Activated T-helper 17 cell treated with anti-CD3 and anti-CD28 coated beads, Interleukin-2, amount 50 U/mL, for 72 hours (primary cell): ENCODE measurements at regions not wholly inside any gene's neighbourhood (a gene's known extent, or its start where the extent isn't known, plus 50 kb on each side); places are given as distances from the start of the nearest gene placed in this dataset.

Source experiments
- ATAC-seq: fragments of 150-1000 bp; cut with Tn5 transposase; replicated peaks from 2 replicates; pipeline ENCODE4 v1.10.0; 2021; ENCODE audit warnings: mild to moderate bottlenecking, moderate library complexity
- H3K27ac Mint-ChIP-seq: one replicate; pipeline ENCODE4 v1.8.0; 2022; ENCODE audit warnings: mixed read lengths
- H3K27me3 Mint-ChIP-seq: one replicate; pipeline ENCODE4 v1.8.0; 2022; ENCODE audit warnings: mixed read lengths
- H3K36me3 Mint-ChIP-seq: one replicate; pipeline ENCODE4 v1.8.0; 2022; ENCODE audit warnings: low read depth, mild to moderate bottlenecking, mixed read lengths
- H3K4me1 Mint-ChIP-seq: one replicate; pipeline ENCODE4 v1.8.0; 2022; ENCODE audit warnings: mixed read lengths
- H3K4me3 Mint-ChIP-seq: one replicate; pipeline ENCODE4 v1.8.0; 2022; ENCODE audit warnings: mild to moderate bottlenecking, mixed read lengths
- H3K9me3 Mint-ChIP-seq: one replicate; pipeline ENCODE4 v1.8.0; 2022; ENCODE audit warnings: mixed read lengths

DNA sequence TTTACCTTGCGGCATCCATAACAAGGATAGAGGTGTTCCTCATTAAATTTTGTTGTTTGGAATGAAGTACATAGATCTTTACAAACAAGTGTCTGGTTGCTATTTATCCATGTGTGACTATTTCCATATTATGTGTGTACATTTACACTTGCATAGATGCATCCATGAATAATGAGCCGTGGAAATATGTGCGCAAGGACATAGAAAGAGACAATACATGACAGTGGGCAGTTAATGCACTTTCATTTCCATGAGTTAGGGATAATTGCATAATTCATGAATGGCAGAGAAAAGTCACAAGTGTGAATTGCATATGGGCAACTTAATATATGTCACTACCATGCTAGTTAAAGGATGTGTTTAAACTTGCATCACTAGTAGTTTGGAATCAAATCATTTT is 338.2 kb upstream of the PITX2 start:
- no peak for ATAC-seq
- Mint-ChIP-seq H3K27ac (no peak overlapping the region), H3K9me3 (no peaks in the 10 kb centered on the region), H3K36me3 (no peaks in the 10 kb centered on the region), H3K4me3 (no peak overlapping the region), H3K27me3 (no peaks in the 10 kb centered on the region), H3K4me1 (no peaks in the 10 kb centered on the region)

DNA sequence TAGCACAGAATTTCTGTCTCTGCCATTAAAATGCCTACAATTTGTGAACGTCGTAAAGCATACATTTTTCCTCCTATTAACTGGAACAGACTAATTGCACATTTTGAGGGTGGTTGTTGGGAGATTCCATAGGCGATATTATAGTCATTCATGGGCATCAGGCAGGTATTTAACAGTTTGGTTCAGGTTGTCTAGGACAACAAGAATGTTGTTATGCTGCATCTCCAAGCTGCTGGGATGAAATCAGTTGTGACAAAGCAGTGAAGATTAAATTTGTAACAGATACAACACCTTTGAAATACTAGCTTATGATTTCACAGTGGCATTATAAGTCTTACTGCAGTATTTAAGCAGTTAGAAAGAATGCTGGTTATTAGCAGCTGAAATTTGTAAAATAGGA is 339.7 kb upstream of the PITX2 start:
- Mint-ChIP-seq H3K4me3 (no peak overlapping the region), H3K4me1 (no peaks in the 10 kb centered on the region), H3K9me3 (no peaks in the 10 kb centered on the region), H3K27ac (no peak overlapping the region), H3K36me3 (no peaks in the 10 kb centered on the region), H3K27me3 (no peaks in the 10 kb centered on the region)
- ATAC-seq, result no peak

DNA sequence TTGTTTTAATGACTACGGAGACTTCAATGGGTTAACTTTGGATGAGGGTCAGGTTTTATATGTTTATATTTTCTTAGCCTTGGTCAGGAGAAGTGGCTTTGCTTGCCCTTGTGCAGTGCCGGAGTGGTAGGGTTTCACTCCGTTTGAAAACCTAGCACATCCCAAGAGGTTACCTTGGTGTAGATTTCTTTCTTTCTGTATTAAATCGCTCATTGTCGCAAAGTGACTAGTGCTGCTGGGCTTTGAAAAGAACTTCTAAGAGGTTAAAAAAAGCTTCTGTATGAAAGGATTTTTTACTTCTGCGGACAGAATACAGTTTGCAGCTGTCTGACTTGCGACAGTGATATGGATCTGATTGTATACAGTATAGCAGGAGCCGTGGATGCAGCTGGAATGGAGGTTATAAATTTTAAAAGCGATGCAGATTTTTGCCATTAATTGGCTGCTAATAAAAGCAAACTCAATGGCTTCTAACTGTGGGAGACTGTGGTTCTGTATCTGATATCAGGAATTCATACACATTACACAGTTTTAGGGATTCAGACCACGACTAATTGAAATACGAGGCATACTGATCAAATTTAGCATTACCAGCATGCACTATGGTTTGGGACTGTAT is 340.9 kb upstream of the PITX2 start:
- no peaks in the 10 kb centered on the region for H3K4me1 Mint-ChIP-seq
- H3K9me3 Mint-ChIP-seq, result no peaks in the 10 kb centered on the region
- no peak overlapping the region for H3K27ac Mint-ChIP-seq
- H3K36me3 Mint-ChIP-seq, result no peaks in the 10 kb centered on the region
- no peak for ATAC-seq
- no peak overlapping the region for H3K4me3 Mint-ChIP-seq
- H3K27me3 Mint-ChIP-seq, result no peaks in the 10 kb centered on the region

DNA sequence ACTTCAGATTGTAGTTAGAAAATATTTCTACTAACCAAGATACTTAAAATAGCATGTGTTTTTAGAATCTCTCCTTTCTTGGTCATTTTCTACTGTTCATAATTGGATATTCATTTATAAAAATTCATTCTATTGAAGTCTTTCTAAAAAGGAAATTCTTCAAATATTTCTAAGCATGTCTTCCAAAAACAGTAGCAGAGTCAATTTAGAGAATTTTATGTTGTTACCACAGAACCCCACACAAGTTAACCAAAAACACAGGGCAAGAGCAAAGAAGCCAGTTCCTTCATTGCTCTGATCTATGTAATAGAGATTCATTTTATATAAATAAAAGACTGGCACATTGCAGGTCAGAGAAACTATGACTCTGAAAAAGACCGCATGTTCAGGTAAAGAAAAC is 345.1 kb upstream of the PITX2 start:
- Mint-ChIP-seq H3K27ac (no peak overlapping the region), H3K27me3 (no peaks in the 10 kb centered on the region), H3K4me1 (no peaks in the 10 kb centered on the region), H3K4me3 (no peak overlapping the region), H3K36me3 (no peaks in the 10 kb centered on the region), H3K9me3 (no peaks in the 10 kb centered on the region)
- no peak for ATAC-seq

DNA sequence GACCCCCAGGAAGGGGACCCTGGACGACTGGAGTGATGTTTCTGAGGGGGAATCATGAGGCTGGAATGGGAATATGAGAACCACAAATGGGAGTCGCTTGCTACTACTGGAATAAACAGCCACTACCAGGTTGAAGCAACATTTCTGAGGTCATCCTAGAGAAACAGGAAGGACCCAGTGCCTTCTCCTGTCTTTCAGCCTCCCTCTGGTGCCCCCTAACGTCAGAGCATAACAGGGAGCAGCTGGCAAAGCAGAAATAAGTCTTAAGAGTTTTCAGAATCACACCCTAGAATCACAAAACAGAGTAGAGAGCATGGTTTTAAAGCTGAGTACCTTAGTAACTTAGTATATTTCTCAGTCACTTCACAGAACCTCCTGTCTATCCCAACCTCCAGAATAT is 347.8 kb upstream of the PITX2 start:
- H3K27me3 Mint-ChIP-seq, result no peaks in the 10 kb centered on the region
- no peak overlapping the region for H3K27ac Mint-ChIP-seq
- H3K4me3 Mint-ChIP-seq, result no peak overlapping the region
- no peaks in the 10 kb centered on the region for H3K4me1 Mint-ChIP-seq
- H3K36me3 Mint-ChIP-seq, result no peaks in the 10 kb centered on the region
- H3K9me3 Mint-ChIP-seq, result no peaks in the 10 kb centered on the region
- ATAC-seq, result no peak

DNA sequence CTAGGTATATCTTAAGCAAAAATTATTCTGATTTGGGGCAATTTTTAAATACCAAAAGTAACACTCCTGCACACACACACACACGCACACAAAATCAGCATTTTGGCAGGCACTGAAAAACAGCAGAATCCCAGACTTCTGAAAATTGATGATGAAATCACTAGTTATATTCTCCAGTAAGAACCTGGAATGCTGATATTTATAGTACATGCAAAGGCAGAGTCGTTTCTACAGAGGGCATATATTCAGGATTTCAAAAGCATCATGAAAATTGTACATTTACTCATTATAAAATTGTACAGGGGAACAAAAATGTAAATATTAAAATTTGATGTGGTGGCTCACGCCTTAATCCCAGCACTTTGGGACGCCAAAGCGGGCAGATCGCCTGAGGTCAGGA is 352.5 kb upstream of the PITX2 start:
- Mint-ChIP-seq H3K4me1 (no peaks in the 10 kb centered on the region), H3K9me3 (peaks cover 5% of the 10 kb centered on the region), H3K36me3 (no peaks in the 10 kb centered on the region), H3K27ac (no peak overlapping the region), H3K27me3 (no peaks in the 10 kb centered on the region), H3K4me3 (no peak overlapping the region)
- ATAC-seq, result no peak

DNA sequence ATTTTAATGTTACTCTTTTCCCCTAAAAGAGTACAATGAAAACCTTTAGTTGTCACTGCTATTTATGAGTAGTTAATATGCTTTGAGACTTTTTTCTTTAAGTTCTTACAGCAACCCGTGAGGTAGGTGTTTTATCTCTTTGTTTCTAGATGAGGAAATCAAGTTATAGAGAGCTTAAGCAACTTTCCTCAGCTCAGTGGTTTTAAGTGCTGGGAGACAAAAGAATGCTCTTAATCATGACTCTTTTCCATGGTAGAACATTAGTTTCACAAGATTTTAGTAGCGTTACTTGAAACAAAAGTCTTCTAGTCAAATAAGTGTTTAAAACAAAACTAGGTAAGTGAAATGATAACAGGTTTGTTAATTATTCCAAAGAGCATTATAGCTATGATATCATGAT is 354.7 kb upstream of the PITX2 start:
- H3K36me3 Mint-ChIP-seq, result no peaks in the 10 kb centered on the region
- H3K27ac Mint-ChIP-seq, result no peak overlapping the region
- no peak overlapping the region for H3K4me3 Mint-ChIP-seq

DNA sequence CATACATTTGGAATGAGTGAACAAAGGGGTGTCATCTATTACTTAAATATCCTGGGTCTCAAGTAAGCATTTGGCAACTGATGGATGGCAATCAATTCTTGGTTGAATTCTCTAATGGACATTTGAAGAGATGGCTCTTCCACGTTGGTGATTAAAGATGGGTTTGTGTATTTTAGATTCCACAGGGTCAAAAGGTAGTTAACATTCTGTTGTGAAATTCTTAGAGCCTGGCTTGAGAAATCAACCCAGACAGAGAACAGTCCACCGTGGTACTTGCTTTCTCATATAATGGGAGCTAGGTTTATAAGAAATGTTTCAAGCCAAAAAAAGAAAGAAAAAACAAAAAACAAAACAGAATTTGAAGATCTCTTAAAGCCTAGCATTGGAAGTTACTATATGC is 355.9 kb upstream of the PITX2 start:
- peaks cover 5% of the 10 kb centered on the region for H3K9me3 Mint-ChIP-seq
- no peak for ATAC-seq
- no peaks in the 10 kb centered on the region for H3K27me3 Mint-ChIP-seq
- no peak overlapping the region for H3K4me3 Mint-ChIP-seq
- H3K4me1 Mint-ChIP-seq, result no peaks in the 10 kb centered on the region
- no peak overlapping the region for H3K27ac Mint-ChIP-seq
- H3K36me3 Mint-ChIP-seq, result no peaks in the 10 kb centered on the region

More for the DNA sequence above, 354.7 kb upstream of the PITX2 start:
- no peak for ATAC-seq
- H3K4me1 Mint-ChIP-seq, result no peaks in the 10 kb centered on the region
- no peaks in the 10 kb centered on the region for H3K27me3 Mint-ChIP-seq
- H3K9me3 Mint-ChIP-seq, result peaks cover 5% of the 10 kb centered on the region

DNA sequence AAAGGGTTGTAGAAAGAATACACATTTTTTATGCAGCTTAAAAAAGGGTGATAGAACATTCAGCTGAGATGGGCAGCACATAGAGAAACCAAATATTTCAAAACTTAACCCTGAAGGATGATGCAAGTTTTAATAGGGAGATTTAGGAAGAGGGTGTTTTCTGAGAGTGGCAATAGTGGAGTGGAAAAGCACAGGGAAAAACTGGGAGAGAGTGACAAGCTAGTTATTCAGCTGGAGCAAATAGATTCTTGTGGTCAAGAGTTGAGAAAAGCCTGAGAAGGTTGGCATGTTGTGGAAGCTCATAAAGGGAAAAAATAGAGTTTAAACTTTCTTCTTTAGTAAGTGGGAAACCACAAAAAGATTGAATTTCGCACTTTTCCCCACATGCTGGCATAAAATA is 359.6 kb upstream of the PITX2 start:
- no peak for ATAC-seq
- Mint-ChIP-seq H3K9me3 (peaks cover 5% of the 10 kb centered on the region), H3K36me3 (no peaks in the 10 kb centered on the region), H3K27me3 (no peaks in the 10 kb centered on the region), H3K27ac (no peak overlapping the region), H3K4me1 (no peaks in the 10 kb centered on the region), H3K4me3 (no peak overlapping the region)

DNA sequence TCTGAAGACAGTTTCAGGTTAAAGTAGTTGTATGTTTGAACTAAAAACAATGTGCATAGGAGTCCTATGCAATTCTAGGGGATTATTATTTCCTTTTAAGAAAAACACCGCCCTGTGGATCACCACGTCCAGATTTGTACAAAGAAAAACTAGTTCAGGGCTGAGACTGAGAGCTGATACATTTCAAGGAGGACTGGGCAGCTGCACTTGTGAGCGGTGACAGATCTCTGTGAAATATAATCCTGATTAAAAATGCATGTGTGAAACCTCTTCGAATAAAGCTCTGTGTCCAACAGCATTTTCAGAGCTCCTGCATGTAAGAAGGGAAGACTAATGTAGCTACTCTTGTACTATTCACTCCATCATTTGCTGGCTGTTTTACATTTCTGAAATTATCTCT is 365.8 kb upstream of the PITX2 start:
- H3K9me3 Mint-ChIP-seq, result no peaks in the 10 kb centered on the region
- ATAC-seq, result no peak
- no peaks in the 10 kb centered on the region for H3K27me3 Mint-ChIP-seq
- no peak overlapping the region for H3K27ac Mint-ChIP-seq
- no peak overlapping the region for H3K4me3 Mint-ChIP-seq
- no peaks in the 10 kb centered on the region for H3K36me3 Mint-ChIP-seq
- H3K4me1 Mint-ChIP-seq, result no peaks in the 10 kb centered on the region

DNA sequence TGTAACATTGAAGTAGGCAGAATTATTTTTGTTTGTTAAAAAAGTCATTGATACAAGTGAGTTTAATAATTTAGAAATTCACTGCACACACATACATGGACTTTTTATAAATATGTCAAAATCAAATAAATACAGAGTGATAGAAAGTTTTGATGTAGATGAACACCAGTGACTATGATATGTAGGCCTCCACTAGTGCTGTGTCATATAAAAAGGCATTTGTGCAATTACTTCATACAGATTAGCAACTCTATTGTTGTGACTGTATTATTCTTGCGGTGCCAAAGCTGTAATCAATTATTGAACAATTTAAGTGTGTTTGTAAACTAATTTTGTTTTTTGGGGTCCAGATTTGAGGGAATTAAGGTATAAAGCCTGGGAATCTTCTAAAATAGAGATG is 366.2 kb upstream of the PITX2 start:
- H3K36me3 Mint-ChIP-seq, result no peaks in the 10 kb centered on the region
- no peaks in the 10 kb centered on the region for H3K9me3 Mint-ChIP-seq
- H3K27ac Mint-ChIP-seq, result no peak overlapping the region
- no peaks in the 10 kb centered on the region for H3K27me3 Mint-ChIP-seq
- H3K4me1 Mint-ChIP-seq, result no peaks in the 10 kb centered on the region
- no peak for ATAC-seq
- H3K4me3 Mint-ChIP-seq, result no peak overlapping the region

DNA sequence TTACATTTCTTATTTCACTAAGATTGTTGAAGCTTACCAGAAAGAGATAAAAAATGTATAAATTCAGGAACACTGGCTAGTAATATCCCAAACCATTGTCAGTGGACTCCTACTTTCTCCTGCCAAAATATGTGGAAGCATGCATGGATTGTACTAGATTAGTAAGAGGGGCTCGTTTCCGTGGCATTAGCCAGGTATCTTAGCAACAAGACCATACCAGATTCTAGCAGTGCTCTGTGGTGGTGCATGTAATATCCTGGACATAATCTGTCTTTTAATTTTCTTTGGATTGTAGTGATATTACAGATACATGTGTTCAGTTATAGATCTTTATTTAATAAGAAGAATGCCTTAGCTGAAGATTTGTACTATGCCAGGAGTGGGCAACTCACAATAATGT is 371.9 kb upstream of the PITX2 start:
- Mint-ChIP-seq H3K27ac (no peak overlapping the region), H3K27me3 (no peaks in the 10 kb centered on the region), H3K4me3 (no peak overlapping the region), H3K36me3 (no peaks in the 10 kb centered on the region), H3K4me1 (no peaks in the 10 kb centered on the region), H3K9me3 (no peaks in the 10 kb centered on the region)
- ATAC-seq, result no peak

DNA sequence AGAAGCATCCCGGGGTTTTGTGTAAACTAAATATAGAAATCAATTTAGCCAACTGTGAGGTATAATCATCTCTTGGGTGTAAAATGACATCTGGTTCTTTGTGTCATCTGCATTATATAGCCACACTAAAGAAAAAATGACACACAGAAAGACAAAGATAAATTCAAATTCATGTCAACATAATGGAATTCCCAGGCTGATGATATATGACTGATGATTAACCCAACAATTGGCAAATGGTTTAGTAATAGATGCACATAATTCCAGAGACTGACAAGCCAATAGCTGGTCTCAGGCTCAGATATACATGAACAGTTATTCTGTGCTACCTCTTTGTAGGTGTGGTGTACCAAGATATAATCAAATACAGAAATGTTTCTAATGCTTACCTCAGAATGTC is 375.4 kb upstream of the PITX2 start:
- H3K4me3 Mint-ChIP-seq, result no peak overlapping the region
- no peaks in the 10 kb centered on the region for H3K36me3 Mint-ChIP-seq
- H3K27me3 Mint-ChIP-seq, result no peaks in the 10 kb centered on the region

DNA sequence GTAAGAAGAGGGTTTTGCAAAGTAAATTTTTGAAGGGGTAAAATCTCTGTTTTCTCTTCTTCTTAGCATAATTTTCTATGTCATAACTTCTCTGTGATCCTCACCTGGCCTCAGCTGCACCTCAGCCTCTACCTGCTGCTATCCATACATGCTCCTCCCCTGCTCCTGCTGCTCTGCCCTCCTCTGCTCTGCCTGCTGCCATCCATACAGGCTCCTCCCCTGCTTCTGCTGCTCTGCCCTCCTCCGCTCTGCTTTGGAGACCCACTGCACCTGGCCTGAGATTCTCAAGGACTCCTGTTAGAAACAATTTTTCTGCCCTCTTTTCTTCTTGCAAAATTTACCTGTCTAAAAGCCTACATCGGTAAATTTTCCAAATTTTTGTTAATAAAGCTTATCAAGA is 388.6 kb upstream of the PITX2 start:
- Mint-ChIP-seq H3K9me3 (no peaks in the 10 kb centered on the region), H3K4me3 (no peak overlapping the region), H3K36me3 (no peaks in the 10 kb centered on the region), H3K27ac (no peak overlapping the region), H3K4me1 (no peaks in the 10 kb centered on the region), H3K27me3 (no peaks in the 10 kb centered on the region)
- no peak for ATAC-seq

More for the DNA sequence above, 375.4 kb upstream of the PITX2 start:
- Mint-ChIP-seq H3K9me3 (peaks cover 4% of the 10 kb centered on the region), H3K4me1 (no peaks in the 10 kb centered on the region), H3K27ac (no peak overlapping the region)
- ATAC-seq, result no peak

DNA sequence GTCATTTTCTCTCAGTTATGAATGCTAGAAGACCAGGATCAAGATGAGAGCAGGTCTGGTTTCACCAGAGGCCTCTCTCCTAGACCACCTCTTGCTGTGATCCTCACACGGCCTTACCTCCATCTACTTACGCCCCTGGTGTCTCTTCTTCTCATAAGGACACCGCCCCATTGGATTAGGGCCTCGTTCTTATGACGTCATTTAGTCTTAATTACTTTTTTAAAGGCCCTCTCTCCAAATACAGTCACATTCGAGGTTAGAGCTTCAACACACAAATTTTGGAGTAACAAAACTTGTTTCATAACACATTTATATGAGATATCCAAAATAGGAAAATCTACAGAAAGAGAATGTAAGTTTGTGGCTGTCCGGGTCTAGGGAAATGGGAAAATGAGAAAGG is 391.0 kb upstream of the PITX2 start:
- Mint-ChIP-seq H3K27ac (no peak overlapping the region), H3K9me3 (no peaks in the 10 kb centered on the region), H3K4me1 (no peaks in the 10 kb centered on the region), H3K4me3 (no peak overlapping the region), H3K27me3 (no peaks in the 10 kb centered on the region), H3K36me3 (no peaks in the 10 kb centered on the region)
- no peak for ATAC-seq

DNA sequence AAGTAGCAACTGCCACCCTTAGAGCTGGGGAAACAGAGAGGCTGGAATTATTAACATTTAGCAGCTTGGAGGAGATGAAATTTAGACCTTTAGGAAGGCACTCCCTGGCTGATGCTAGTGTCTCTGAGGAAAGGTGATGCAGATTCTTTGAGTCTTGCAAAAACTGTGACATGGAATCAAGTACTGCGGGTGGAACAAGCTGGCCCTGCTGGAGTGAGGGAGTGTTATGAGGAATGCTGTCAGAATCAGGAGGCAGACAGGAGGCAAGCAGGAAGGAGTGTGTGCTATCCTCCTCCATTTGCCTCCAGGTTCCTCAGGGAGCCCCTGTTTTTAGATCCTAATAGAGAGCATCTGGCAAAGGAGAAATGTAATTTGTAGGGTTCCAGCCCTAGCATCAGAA is 391.7 kb upstream of the PITX2 start:
- no peaks in the 10 kb centered on the region for H3K36me3 Mint-ChIP-seq
- H3K9me3 Mint-ChIP-seq, result no peaks in the 10 kb centered on the region
- no peak overlapping the region for H3K27ac Mint-ChIP-seq
- H3K27me3 Mint-ChIP-seq, result no peaks in the 10 kb centered on the region
- no peaks in the 10 kb centered on the region for H3K4me1 Mint-ChIP-seq
- ATAC-seq, result no peak
- H3K4me3 Mint-ChIP-seq, result no peak overlapping the region
